Tibial nerve (tissue), 4 donors: ENCODE measurements at regions not wholly inside any gene's neighbourhood (a gene's known extent, or its start where the extent isn't known, plus 50 kb on each side); places are given as distances from the start of the nearest gene placed in this dataset.

ENCODE experiments used
- CTCF ChIP-seq, 5 experiments: fragments of 200-600 bp in 3 of 5; fragments of 450-650 bp in 2 of 5; sonication (generic) in 3 of 5; IDR thresholded peaks; one replicate each; pipeline ENCODE4 v1.5.1; 2016 to 2019; ENCODE audit warnings: antibody characterized with exemption in 5 of 5, mild to moderate bottlenecking in 3 of 5, moderate library complexity in 2 of 5
- EP300 ChIP-seq, 2 donors: sonication (generic); formaldehyde crosslinking; IDR thresholded peaks; one replicate each; pipeline ENCODE4 v1.6.1; 2017; ENCODE audit warnings: antibody characterized with exemption in 2 of 2, mild to moderate bottlenecking in 1 of 2
- POLR2A ChIP-seq, 2 donors: fragments of 450-650 bp; IDR thresholded peaks; one replicate each; pipeline ENCODE4 v1.6.1; 2017; ENCODE audit warnings: antibody characterized with exemption in 2 of 2, mild to moderate bottlenecking in 2 of 2, moderate library complexity in 2 of 2

- no peak for TF ChIP-seq CTCF (IDR thresholded peaks at IDR 0.05)
- TF ChIP-seq POLR2A (IDR thresholded peaks at IDR 0.05) = no peak
- no peak for TF ChIP-seq EP300 (IDR thresholded peaks at IDR 0.05)
Measured at GRCh38 chr16:72517154-72517553, 345.2 kb upstream of the PMFBP1 start.
